ENCODE measurements at regions not wholly inside any gene's neighbourhood (a gene's known extent, or its start where the extent isn't known, plus 50 kb on each side); places are given as distances from the start of the nearest gene placed in this dataset.
"Not testable (repeated sequence)": the region's sequence is repeated elsewhere in the genome, so short reads cannot be mapped to it uniquely, and the experiment has no call there.

DNA sequence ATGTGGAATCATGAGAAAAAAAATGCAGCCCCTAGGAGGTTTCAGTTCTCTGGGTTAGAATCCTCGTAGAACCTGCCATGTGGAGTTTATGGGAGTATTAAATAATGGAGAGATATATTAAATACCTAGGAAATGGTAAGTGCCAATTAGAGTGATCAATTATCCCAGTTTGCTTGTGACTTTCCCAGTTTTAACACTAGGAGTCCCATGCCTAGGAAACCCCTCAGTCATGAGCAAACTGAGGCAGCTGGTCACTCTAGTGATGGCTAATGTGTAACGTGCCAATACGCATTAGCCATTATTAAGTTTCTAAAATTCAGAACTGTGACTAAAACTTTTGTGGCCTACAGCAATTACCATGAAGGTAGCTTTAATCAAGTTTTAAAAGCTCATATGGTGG, 720.6 kb downstream of the TAF11L14 start:
- DNase-seq (ENCODE audit: low spot score), result no peak

DNA sequence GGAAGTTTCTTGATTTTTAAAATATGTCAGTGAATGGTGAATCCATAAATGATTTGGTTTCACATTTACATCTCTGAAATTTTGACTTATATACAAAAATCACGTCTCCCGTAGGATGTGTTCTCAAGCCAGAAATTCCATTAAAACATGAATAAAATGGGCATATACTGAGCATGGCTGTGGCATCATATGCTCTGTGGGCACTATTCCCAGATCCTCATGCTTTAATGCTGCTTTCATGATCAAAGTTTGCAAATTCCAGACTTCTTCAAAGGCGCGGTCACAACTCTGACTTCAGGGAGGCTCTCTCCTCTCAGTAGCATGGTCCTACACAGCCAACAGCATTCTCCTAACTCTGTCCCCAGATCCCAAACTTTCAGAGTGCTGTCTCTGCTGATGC, 723.2 kb downstream of the TAF11L14 start:
- no peak for DNase-seq (ENCODE audit: low spot score)

DNA sequence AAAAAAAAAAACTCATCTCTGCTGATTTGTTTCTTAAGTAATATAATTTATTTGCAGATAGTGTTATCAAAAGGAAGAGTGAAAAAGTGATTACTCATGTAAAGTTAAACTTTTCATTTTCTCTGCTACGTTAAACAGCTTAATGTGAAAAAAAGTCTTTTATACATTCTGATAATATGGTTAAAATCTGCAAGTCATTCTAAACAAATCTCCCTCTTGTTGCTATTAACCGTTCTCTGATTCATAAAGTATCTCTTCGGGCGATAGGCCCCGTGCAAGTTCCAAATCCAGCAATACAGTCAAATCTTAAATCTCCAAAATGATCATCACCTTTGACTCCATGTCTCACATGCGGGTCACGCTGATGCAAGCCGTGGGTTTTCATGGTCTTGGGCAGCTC, 732.0 kb downstream of the TAF11L14 start:
- DNase-seq (ENCODE audit: low spot score), result no peak

DNA sequence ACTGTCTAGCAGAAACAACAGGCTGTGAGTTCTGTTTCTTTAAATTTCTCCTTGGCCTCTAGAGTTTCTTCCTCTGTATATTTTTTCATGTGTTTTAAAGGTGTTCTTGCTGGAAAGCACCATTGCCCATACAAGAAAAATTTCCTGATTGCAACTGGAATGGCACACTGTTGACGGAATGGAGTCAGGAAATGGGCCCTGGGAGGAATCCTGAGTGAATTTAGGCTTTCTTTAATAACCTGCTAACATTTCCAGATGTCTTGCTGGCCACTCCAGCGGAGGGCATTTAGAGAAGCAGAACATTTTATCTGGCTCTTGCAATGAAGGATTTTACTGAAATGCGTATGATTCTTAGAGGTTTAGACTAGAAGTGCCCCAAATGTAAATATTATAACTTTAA, 736.3 kb downstream of the TAF11L14 start:
- DNase-seq (ENCODE audit: low spot score), result no peak

DNA sequence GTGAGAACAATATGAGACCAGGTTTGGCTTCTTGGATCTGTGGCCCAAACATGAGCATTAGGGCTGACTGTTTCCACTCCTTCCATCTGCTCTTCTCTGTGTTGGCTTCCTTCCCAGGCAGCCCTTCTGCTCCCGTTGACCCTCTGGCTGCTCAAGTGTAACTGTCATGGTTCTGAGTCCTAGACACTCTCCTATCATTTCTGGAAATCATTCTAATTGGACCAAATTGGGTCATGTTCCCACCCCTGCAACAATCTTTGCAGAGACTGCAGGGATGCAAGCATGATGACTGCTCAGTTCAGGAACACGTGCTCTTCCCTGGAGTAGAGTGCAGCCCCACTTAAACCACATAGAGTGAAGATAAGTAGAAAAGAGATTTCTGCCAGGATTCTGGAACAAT, 741.4 kb downstream of the TAF11L14 start:
- DNase-seq (ENCODE audit: low spot score), result no peak

DNA sequence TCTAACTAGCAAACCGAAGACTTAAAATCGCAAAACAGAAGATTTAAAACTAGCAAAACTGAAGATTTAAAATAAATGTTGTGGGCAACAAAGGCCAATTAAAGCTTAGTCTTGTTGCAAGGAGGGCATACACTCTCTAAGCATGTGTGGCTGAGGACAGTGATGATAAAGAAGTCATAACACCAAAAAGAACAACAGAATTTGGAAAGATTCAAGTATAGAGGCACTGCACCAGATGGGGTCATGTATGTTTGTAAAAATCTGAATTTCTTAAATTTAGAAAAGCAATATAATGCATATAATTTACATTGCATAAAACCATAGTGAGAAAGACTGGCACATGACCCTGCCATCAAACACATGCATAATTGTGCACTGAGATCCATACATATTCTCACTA, 743.8 kb downstream of the TAF11L14 start:
- no peak for DNase-seq (ENCODE audit: low spot score)

DNA sequence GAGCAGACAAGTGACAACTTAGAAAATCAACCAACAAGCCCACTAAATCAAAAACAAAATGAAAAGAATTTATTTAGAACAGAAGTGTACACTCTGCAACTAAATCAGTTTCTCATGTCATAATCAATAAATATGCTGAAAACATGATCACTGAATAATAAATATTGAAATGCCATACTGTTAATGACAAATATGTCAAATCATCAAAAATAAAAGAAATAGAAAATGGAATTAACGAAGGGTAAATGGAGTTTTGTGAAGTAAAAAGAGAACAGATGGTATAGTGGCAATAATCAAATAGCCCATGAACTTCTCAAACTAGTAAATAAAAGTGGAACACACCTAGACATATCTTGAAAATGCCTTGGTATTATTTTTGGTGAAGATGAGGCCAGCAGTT, 744.9 kb downstream of the TAF11L14 start:
- no peak for DNase-seq (ENCODE audit: low spot score)

DNA sequence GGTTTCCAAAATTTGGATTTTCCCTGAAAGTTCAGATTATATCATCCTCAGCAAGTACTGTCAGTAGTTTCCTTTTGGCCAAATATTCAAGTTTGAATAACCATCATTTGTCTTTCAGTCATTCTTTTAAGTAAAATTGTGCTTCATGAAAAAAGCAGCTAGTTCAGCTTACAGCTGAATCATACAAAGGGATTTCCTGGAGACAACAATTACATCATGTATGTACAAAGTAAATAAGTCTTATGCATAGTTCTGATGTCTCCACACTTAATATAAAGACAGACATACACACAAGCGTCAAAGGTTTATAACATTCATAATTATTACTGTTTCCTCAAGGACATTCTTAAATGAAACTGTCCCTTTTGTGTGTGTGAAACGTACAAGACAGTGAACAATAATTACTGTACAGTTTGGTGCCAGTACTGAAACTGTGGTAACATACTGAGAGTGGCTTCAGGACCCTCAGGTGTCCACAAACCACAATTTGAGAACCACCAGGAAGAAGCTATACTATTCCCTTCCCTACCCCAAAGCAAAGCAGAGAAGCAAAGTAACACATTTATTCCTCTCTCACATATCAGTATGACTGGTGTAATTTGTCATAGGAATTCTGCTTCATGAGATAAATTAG, 746.6 kb downstream of the TAF11L14 start:
- DNase-seq (ENCODE audit: low spot score), result no peak

DNA sequence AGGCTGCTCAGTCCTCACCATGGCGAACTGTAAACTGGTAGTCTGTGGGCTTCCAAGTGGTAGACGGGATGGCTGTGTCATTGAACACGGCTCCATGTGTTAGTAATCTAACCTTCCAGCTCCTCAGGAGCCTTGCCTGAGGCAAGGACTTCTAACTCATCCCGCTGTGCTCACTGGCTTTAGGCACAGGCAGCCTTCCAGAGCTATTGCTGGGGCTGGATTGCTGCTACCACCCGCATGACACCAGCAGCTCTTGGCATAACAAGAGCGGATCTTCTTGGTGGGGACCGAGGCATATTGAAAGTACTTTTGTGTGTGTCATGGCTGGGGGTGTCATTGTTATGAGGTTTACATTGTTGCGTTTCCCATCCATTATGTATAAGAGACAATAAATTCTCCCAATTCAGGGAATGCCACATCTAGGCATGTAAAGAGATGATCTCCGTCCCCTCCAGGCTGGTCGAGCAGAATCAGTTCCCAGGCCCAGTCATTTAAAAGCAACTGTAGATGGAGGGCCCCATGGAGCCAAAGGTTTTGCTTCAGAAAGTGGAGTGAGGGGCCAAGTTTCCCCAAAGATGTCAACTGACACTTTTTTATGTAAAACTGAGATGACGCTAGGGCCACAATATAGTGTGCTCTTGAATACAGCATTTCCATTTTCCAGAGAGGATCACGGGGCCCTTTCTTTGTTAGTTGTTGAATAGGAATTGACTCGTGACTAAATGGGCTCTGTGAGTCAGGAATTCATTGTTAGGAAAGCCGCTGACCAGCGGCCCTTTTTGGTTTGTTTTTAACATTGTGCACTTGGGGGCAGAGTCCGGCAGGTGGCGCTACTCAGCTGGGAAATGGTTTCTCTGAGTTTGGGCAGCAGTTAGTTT, 759.5 kb downstream of the TAF11L14 start:
- DNase-seq (ENCODE audit: low spot score), result peak; percentile 46

DNA sequence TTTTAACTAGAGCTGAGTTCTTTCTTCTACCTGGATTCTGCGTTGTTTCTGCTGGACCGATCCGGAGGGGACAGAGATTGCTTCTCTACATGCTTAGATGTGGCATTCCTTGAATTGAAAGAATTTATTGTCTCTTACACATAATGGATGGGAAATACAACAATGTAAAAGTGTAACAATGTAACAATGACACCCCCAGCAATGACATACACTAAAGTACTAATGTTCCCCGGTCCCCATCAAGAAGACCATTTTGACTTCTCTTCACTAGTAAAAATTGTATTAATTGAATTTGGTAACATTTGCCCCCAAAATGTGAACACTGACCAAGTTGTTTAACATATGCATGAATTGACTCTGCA, 760.2 kb downstream of the TAF11L14 start:
- no peak for DNase-seq (ENCODE audit: low spot score)

DNA sequence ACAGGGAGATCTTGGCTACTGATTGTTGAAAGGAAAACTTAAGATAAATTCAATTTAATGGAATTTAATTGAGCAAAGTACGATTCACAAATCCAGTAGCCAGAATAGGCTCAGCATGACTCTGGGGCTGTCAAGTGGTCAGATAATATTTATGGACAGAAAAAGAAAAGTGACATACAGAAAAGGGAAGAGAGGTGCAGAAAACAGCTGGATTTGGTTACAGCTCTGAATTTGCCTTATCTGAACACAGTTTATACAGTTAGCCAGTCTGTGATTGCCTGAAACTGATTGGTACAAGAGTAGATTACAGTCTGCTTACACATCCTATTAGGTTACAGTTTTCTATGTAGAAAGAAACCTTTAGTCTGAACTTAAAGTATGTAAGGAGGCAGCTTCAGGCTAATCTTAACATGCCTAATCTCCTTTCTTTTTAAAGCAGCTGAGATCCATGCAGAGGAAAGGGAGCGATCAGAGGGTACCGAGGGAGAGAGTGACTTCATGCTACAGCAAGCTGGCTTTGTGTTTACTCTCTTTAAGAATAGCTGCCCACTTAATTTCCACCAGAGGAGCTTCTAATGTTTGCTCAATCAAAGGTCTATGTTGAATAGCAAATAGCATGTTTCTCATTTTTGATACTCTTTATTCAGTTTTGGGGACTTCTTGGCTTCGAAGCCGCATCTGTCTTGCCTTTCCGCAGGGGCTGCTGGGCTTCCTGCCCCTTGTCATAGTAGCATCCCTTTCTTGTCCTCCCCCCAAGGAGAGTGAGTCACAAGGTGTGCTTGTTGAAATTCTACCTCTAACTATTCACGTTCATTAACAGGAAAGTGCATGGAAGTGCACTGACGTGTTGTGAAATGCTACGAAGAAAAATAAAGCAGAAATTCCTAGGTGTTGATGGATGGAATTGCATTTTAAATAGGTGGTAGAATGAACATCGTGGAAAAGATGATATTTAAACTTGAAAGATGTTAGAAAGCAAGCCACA, 761.2 kb downstream of the TAF11L14 start:
- DNase-seq (ENCODE audit: low spot score), result no peak

DNA sequence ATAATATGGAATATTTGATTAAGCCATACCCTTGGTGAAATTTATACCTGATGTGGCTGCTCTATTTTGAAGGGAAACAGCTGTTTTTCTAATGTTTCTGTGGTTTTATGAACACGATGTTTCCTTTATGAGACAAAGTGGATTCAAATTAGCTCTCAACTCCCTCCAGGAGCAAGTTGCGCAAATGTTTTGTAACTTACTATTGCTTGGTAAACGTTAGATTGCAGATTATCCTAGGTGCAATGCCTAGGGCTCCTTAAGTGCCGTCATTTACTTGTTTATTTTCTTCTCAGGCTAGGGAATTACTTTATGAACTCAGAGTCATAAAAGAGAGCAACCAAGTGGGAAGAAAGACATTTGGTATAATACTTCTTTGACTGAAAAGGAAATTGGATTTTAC, 763.1 kb downstream of the TAF11L14 start:
- DNase-seq (ENCODE audit: low spot score), result no peak

DNA sequence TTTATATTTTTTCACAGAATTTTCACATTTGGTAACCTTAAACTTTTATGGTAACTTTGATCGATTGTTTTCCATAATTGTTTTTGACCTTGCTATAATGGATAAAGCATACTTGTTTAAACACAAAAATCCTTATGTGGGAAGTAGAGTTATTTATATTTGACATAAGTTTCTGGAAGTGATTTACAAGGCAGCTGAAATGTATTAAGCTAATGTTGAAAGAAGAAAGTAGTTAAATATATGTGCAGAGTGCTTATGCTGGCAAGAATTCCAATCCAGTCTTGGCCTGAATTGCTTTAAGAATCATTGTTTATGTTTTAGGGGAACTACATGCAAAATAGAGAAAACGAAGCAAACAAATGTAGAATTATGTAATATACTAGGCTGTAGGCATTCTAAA, 763.6 kb downstream of the TAF11L14 start:
- DNase-seq (ENCODE audit: low spot score), result no peak

DNA sequence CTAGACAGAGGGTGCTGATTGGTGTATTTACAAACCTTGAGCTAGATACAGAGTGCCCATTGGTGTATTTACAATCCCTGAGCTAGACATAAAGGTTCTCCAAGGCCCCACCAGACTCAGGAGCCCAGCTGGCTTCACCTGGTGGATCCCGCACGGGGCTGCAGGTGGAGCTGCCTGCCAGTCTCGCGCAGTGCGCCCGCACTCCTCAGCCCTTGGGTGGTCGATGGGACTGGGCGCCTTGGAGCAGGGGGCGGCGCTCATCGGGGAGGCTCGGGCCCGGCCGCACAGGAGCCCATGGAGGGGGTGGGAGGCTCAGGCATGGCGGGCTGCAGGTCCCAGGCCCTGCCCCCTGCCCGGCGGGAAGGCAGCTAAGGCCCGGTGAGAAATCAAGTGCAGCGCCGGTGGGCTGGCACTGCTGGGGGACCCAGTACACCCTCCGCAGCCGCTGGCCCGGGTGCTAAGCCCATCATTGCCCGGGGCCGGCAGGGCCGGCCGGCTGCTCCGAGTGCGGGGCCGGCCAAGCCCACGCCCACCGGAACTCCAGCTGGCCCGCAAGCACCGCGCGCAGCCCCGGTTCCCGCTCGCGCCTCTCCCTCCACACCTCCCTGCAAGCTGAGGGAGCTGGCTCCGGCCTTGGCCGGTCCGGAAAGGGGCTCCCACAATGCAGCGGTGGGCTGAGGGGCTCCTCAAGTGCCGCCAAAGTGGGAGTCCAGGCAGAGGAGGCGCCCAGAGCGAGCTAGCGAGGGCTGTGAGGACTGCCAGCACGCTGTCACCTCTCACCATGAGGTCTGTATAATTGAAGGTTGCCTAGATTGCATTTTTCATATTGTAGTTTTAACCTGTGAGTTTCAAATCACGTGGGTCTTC, 765.4 kb downstream of the TAF11L14 start:
- not testable (repeated sequence) for DNase-seq (ENCODE audit: low spot score)

DNA sequence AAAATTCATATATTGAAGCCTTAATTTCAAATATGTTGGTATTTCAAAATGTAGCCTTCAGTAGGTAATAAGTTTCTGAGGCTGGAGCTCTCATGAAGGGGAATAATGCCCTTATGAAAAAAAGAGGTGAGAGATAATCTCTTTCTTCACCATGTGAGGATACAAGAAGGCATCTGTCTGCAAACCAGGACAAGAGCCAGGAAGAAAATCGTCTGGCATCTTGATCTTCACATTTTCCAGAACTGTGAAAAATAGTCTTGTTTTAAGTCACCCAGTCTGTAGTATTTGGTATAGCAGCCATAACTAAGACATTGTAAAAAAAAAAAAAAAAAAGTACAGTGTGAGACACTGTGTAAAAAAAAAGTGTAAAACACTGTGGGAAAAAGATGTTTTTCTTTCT, 768.9 kb downstream of the TAF11L14 start:
- DNase-seq (ENCODE audit: low spot score), result no peak

DNA sequence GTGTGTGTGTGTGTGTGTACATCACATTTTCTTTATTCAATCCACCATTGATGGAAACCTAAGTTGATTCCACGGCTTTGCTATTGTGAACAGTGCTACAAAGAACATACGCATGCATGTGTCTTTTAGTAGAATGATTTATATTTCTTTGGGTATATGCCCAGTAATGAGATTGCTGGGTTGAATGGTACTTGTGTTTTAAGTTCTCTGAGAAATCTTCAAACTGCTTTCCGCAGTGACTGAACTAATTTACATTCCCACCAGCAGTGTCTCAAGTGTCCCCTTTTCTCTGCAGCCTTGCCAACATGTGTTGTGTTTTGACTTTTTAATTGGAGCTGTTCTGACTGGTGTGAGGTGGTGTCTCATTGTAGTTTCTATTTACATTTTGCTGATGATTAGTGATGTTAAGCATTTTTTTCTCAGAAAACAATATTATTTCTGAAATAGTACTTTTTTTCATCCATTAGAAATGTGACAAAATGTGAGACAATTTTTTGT, 769.7 kb downstream of the TAF11L14 start:
- no peak for DNase-seq (ENCODE audit: low spot score)

DNA sequence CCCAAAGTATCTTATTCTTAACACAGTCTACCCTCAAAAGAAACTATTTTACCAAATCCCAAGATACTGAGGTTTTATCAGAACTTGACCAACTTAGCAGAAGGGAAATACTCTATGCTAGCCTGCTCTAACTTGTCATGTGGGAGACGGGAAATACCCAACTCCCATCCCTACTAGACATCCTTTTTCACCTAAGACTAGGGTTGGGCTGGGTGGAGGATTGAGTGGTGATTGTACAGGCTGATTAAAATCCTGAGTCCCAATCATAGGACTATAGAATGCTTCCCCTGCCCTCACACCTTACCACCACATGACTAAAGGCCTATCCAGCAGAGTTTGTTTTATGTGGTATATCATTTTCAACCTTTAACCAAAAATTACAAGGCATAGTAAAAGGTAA, 786.5 kb downstream of the TAF11L14 start:
- DNase-seq (ENCODE audit: low spot score), result no peak

DNA sequence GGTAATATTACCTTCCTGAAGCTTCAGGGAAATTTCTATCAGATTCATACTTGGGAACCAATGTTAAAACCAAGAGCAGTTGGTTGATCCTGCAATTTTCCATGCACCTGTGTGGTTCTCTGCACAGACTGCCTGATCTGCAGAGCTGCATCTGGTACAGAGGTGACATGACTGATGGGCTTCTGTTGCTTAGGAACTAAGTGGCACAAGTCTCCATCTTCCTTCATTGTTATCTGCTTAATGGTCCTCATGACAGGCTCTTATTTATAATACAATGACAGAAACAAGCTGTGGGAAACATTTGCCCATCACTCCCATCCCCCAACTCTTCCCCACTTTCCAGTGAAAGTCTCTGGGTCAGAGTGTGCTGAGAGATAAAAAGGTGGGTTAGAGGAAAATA, 799.1 kb downstream of the TAF11L14 start:
- no peak for DNase-seq (ENCODE audit: low spot score)

DNA sequence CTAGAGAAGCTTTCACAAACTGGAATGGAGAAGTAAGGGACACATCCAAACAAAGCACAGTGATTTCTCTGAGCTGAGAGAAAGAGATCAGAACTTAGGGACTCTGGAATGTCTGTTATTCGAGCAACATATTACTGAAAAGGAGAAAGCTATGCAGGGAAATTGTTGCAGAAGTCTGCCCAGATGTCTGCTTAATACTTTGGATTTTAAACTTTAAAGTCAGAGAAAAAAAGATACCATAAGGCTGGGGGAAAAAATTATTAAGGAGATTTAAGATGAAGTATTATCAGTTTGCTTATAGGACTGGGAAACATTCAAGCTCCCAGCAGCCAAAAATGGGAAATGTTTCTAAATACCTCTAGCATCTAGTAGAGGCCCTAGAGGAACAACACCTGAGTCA, 803.9 kb downstream of the TAF11L14 start:
- no peak for DNase-seq (ENCODE audit: low spot score)

DNA sequence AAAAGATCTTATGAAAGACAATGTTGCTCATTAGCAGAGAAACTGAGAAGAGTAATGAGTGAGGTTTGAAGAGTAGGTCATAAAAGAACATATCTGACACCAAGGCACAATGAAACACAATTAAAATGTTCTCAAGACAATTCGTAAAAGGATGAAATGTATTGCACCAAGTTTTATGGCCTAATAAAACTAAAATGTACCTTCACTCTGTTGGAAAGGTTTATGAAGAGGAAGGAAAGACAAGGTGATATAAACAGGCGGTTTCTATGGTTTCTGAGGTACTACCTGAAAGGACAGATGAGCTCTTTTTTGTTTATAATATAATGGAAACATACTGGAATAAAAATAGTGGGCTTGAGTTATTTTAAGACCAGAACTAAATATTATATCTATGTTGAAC, 821.3 kb downstream of the TAF11L14 start:
- DNase-seq (ENCODE audit: low spot score), result no peak

DNA sequence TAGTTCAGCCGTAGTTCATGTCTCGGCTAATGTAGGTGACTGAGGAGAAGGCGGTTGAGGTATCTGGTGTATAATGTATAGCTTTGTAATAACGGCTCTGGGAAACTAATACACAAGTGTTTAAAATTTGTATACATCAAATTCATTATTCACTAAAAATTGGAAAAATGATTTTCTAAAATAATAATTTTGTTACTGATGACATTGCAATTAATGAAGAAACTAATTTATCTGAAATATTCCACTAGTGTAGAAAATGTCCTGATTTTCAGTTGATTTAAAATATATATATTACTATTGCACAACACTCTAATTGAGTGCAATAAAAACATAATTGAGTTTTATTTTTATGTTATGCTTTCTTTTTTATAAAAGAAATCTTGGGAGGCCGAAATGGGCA, 823.0 kb downstream of the TAF11L14 start:
- no peak for DNase-seq (ENCODE audit: low spot score)

Measured in HuH-7 (cell line).